GM10266 (cell line): ENCODE measurements at regions not wholly inside any gene's neighbourhood (a gene's known extent, or its start where the extent isn't known, plus 50 kb on each side); places are given as distances from the start of the nearest gene placed in this dataset.

Experiments used
- DNase-seq: peaks from one replicate; pipeline ENCODE4 v3.0.0; 2012; ENCODE audit errors: extremely low spot score
- TF ChIP-seq, protein P1 (sequence below): IDR thresholded peaks from 2 replicates; pipeline ENCODE4 v1.5.1; 2012; ENCODE audit warnings: mild to moderate bottlenecking, low read depth; ENCODE audit not compliant: control insufficient read depth, insufficient read depth; ENCODE audit errors: missing control alignments

DNA sequence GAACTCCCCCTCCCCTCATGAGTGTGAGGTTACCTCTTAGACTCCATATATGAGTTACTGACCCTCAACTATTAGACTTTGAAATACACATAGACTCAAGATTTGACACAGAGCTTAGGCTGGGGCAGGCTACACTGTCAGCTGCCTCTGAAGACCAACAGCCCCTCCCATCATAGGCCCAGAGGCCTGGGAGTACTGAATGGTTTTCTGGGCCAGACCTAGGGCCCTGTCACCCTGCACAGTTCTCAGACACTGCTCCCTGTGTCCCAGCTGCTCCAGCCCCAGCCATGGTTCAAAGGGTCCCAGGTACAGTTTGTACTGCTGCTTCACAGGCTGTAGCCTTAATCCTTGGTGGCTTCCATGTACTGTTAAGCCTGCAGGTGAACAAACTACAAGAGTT is 132.1 kb upstream of the MOCS1 start:
- no peak for DNase-seq
- TF ChIP-seq, protein P1, sequence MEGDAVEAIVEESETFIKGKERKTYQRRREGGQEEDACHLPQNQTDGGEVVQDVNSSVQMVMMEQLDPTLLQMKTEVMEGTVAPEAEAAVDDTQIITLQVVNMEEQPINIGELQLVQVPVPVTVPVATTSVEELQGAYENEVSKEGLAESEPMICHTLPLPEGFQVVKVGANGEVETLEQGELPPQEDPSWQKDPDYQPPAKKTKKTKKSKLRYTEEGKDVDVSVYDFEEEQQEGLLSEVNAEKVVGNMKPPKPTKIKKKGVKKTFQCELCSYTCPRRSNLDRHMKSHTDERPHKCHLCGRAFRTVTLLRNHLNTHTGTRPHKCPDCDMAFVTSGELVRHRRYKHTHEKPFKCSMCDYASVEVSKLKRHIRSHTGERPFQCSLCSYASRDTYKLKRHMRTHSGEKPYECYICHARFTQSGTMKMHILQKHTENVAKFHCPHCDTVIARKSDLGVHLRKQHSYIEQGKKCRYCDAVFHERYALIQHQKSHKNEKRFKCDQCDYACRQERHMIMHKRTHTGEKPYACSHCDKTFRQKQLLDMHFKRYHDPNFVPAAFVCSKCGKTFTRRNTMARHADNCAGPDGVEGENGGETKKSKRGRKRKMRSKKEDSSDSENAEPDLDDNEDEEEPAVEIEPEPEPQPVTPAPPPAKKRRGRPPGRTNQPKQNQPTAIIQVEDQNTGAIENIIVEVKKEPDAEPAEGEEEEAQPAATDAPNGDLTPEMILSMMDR = no peak

DNA sequence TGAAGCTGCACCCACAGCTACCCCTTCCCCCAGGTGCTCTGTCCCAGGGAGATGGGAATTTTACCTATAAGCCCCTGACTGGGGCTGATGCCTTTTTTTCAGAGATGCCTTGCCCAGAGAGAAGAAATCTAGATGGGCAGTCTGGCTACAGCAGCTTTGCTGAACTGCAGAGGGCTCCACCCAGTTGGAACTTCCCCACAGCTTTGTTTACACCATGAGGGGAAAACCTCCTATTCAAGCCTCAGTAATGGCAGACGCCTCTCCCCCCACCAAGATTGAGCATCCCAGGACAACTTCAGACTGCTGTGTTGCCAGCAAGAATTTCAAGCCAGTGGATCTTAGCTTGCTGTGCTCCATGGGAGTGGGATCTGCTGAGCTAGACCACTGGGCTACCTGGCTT is 122.6 kb upstream of the MOCS1 start:
- TF ChIP-seq, protein P1 = no peak
- no peak for DNase-seq

DNA sequence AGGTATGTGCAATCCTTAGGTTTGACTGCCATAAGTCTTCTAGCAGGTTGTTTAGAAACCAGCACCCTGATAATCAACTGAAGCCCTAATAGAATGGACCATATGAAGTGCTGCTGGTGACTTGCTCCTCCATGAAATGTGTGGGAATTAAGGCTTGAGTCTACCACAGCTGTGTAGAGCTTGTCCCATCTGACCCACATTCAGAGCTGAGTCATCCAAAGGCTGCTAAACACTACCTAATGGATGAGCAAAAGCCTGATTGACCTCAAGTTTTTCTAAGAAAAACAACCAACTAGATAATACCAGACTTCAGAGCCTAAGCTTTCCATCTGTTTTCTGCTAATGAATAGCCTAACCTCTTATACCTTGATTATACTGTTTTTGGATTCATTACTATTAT is 120.3 kb upstream of the MOCS1 start:
- no peak for DNase-seq
- TF ChIP-seq, protein P1 = no peak

DNA sequence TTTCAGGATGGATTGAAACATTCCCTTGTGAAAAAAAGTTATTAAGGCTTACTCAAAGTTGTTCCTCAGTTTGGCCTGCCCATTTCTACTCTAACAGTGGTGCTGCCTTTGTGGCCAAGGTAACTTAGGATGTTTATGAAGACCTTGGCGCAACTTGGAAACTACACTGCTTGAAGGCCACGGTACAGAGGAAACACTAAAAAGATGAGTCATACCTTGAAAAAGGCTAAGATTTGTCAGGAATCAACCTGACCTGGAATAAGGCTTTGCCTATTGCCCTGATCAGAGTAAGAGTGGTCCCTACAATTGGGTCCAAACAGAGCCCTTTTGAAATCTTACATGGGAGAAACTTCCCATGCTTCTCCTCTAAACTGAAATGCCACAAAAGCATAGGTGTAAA is 119.9 kb upstream of the MOCS1 start:
- TF ChIP-seq, protein P1 = no peak

DNA sequence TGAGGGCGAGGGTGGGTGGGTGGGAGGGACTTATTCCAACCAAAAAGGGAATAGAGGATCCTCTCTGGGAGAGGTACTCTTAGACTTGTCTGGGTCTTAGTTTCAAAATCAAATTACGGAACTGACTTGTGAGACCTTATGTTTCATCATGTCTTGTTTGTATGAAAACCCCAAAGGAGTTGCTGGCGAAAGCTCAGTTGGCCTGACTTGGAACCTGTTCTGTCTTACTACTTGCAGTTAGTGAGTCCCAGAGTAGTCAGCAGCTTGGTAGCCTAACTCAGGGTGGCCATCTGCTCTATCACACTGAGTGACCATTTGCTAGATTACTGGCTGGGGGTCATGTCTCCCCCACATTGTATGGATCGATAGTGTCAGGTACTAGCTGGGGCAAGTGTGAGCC is 114.9 kb upstream of the MOCS1 start:
- TF ChIP-seq, protein P1 = no peak
- DNase-seq = no peak

More for the DNA sequence above, 119.9 kb upstream of the MOCS1 start:
- no peak for DNase-seq

DNA sequence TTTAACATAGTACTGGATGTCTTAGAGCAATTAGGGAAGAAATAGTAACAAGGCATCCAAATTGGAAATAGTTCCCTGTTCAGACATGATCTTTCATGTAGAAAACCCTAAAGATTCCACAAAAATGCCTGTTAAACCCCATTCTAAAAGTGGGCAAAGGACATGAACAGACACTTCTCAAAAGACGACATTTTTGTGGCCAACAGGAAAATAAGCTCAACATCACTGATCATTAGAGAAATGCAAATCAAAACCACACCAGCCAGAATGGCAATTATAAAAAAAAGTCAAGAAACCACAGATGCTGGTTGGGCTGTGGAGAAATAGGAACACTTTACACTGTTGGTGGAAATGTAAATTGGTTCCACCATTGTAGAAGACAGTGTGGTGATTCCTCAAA is 109.9 kb upstream of the MOCS1 start:
- no peak for DNase-seq
- TF ChIP-seq, protein P1 = no peak

DNA sequence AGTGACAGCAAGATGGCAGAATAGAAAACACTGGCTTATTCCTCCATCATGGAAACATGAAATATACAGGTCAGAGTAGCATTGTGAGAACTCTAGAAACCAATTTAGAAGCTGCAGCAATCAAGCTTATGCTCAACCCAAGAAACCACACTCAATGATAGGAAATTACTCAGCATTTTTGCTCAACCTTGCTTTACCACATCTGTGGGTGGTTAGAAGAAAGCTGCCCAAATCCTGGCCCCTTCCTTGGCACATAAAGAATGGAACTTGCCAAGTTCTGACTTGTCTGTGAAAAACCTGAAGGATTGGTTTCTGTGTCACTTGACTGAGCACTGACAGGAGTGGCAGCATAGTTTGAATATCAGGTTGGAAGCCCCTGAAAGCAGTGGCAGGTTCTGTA is 108.0 kb upstream of the MOCS1 start:
- DNase-seq = no peak
- TF ChIP-seq, protein P1 = no peak
